ENCODE measurements at regions not wholly inside any gene's neighbourhood (a gene's known extent, or its start where the extent isn't known, plus 50 kb on each side); places are given as distances from the start of the nearest gene placed in this dataset.

GRCh38 chr7:11895337-11895736, 63.3 kb upstream of the THSD7A start:
- no peaks in the 10 kb centered on the region for H3K79me2 ChIP-seq (ENCODE audit: insufficient read depth, low read depth, low read length)
- H3K9me2 ChIP-seq (ENCODE audit: insufficient read depth, low read length), result no peaks in the 10 kb centered on the region
- TF ChIP-seq EZH2phosphoT487 (IDR thresholded peaks at IDR 0.05; ENCODE audit: borderline replicate concordance, low read depth, low read length), result no peak
- TF ChIP-seq CTCF (conservative IDR thresholded peaks at IDR 0.05; ENCODE audit: low read length), result no peak
- CTCF ChIA-PET (ENCODE audit: unreplicated experiment), result no interaction called here
- H4K20me1 ChIP-seq (ENCODE audit: insufficient read depth, low read length), result no peaks in the 10 kb centered on the region
- no peak overlapping the region for H3K4me3 ChIP-seq (ENCODE audit: low read depth, low read length, poor library complexity, severe bottlenecking)
- DNase-seq (ENCODE audit: low spot score), result no peak
- no peaks in the 10 kb centered on the region for H3K4me1 ChIP-seq (ENCODE audit: insufficient read depth, low read length, poor library complexity, severe bottlenecking)
- H3K9me3 ChIP-seq (ENCODE audit: low read length), result no peaks in the 10 kb centered on the region
- no peak overlapping the region for H3K27ac ChIP-seq (ENCODE audit: low read depth, low read length, poor library complexity, severe bottlenecking)
- no peak overlapping the region for H3K4me2 ChIP-seq (ENCODE audit: low read length)
- H2AFZ ChIP-seq (ENCODE audit: low read length), result no peak overlapping the region
- H3K36me3 ChIP-seq (ENCODE audit: insufficient read depth, low read length), result no peaks in the 10 kb centered on the region
- POLR2A ChIA-PET, result no interaction called here
- intact Hi-C loops (cut with micrococcal nuclease; ENCODE audit: unreplicated experiment), result no loop called here
- no TSS peak for BruUV-seq (replicated peaks)

DNA sequence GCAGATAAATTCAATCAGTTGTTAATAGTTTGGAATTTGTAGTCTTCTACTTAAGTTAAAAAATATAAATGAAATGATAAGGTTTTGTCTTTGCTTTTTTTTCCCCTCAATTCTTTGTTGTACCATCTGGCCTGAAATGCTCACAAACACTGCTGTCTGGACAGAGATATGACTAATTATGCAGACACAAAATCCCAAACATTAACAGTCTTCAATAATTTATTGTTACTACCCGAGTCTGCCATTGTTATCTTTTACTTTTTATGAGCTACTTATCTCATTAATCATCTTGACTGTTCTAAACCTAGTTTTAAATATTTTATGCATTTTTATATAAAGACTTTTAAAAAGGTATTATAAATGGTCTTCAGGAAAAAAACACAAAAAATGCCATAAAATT, 64.7 kb upstream of the THSD7A start:
- Histone ChIP-seq H3K4me3 (ENCODE audit: low read depth, low read length, poor library complexity, severe bottlenecking) (no peak overlapping the region), H2AFZ (ENCODE audit: low read length) (no peak overlapping the region), H3K4me1 (ENCODE audit: insufficient read depth, low read length, poor library complexity, severe bottlenecking) (no peaks in the 10 kb centered on the region), H4K20me1 (ENCODE audit: insufficient read depth, low read length) (no peaks in the 10 kb centered on the region), H3K79me2 (ENCODE audit: insufficient read depth, low read depth, low read length) (no peaks in the 10 kb centered on the region), H3K9me3 (ENCODE audit: low read length) (no peaks in the 10 kb centered on the region), H3K4me2 (ENCODE audit: low read length) (no peak overlapping the region), H3K36me3 (ENCODE audit: insufficient read depth, low read length) (no peaks in the 10 kb centered on the region), H3K9me2 (ENCODE audit: insufficient read depth, low read length) (no peaks in the 10 kb centered on the region), H3K27ac (ENCODE audit: low read depth, low read length, poor library complexity, severe bottlenecking) (no peak overlapping the region)
- no peak for DNase-seq (ENCODE audit: low spot score)
- no peak for TF ChIP-seq EZH2phosphoT487 (IDR thresholded peaks at IDR 0.05; ENCODE audit: borderline replicate concordance, low read depth, low read length)
- no TSS peak for BruUV-seq (replicated peaks)
- ChIA-PET POLR2A (no interaction called here), CTCF (ENCODE audit: unreplicated experiment) (no interaction called here)
- intact Hi-C loops (cut with micrococcal nuclease; ENCODE audit: unreplicated experiment), result no loop called here

DNA sequence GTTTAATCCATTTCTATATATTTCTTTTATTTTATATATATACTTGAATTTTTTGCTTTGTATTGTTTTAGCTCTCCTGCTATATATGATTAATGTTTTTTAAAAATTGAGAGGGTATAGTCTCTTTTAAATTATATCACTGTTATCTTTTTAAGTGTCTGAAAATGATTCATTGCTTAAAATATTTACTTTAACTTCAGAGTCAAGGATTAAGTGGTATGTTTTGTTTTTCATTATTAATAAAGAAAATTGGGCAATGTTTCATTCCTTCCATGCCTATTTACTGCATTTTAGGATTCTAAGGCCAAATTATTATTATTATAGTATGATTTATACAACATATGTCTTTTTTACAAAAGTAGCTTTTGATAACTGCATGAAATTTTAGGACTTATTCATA, 67.2 kb upstream of the THSD7A start:
- Histone ChIP-seq H4K20me1 (ENCODE audit: insufficient read depth, low read length) (no peaks in the 10 kb centered on the region), H3K27ac (ENCODE audit: low read depth, low read length, poor library complexity, severe bottlenecking) (no peak overlapping the region), H3K4me1 (ENCODE audit: insufficient read depth, low read length, poor library complexity, severe bottlenecking) (no peaks in the 10 kb centered on the region), H3K4me2 (ENCODE audit: low read length) (no peak overlapping the region), H2AFZ (ENCODE audit: low read length) (no peak overlapping the region), H3K9me2 (ENCODE audit: insufficient read depth, low read length) (no peaks in the 10 kb centered on the region), H3K36me3 (ENCODE audit: insufficient read depth, low read length) (no peaks in the 10 kb centered on the region), H3K9me3 (ENCODE audit: low read length) (no peaks in the 10 kb centered on the region), H3K79me2 (ENCODE audit: insufficient read depth, low read depth, low read length) (no peaks in the 10 kb centered on the region), H3K4me3 (ENCODE audit: low read depth, low read length, poor library complexity, severe bottlenecking) (no peak overlapping the region)
- ChIA-PET POLR2A (interaction anchor here (0.6 kb wide), 1 partner anchor 139 kb away, joined by 3 read pairs; no protein-coding TSS in a partner anchor), CTCF (ENCODE audit: unreplicated experiment) (no interaction called here)
- TF ChIP-seq EZH2phosphoT487 (IDR thresholded peaks at IDR 0.05; ENCODE audit: borderline replicate concordance, low read depth, low read length), result no peak
- no peak for TF ChIP-seq CTCF (conservative IDR thresholded peaks at IDR 0.05; ENCODE audit: low read length)
- no peak for DNase-seq (ENCODE audit: low spot score)
- intact Hi-C loops (cut with micrococcal nuclease; ENCODE audit: unreplicated experiment), result no loop called here
- BruUV-seq (replicated peaks), result no TSS peak

All from OCI-LY7 (cell line).